ENCODE measurements at regions not wholly inside any gene's neighbourhood (a gene's known extent, or its start where the extent isn't known, plus 50 kb on each side); places are given as distances from the start of the nearest gene placed in this dataset.

DNA sequence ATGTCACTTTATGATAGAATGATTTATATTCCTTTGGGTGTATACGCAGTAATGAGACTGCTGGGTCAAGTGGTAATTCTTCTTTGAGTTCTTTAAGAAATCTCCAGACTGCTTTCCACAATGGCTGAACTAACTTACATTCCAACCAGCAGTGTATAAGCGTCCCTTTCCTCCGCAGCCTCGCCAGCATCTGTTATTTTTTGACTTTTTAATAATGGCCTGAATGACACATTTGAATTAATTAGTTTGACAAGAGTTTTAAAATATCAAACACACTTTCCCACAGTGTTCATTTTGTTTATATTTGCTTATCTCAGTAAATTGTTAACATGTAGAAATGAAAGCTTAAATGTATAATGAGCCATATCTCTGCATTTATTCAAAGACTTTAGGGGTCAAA is 116.8 kb downstream of the TES start:
- TF ChIP-seq, protein P1, sequence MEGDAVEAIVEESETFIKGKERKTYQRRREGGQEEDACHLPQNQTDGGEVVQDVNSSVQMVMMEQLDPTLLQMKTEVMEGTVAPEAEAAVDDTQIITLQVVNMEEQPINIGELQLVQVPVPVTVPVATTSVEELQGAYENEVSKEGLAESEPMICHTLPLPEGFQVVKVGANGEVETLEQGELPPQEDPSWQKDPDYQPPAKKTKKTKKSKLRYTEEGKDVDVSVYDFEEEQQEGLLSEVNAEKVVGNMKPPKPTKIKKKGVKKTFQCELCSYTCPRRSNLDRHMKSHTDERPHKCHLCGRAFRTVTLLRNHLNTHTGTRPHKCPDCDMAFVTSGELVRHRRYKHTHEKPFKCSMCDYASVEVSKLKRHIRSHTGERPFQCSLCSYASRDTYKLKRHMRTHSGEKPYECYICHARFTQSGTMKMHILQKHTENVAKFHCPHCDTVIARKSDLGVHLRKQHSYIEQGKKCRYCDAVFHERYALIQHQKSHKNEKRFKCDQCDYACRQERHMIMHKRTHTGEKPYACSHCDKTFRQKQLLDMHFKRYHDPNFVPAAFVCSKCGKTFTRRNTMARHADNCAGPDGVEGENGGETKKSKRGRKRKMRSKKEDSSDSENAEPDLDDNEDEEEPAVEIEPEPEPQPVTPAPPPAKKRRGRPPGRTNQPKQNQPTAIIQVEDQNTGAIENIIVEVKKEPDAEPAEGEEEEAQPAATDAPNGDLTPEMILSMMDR (IDR thresholded peaks at IDR 0.05; ENCODE audit: insufficient read depth, low read length), result no peak
- TF ChIP-seq POLR2AphosphoS5 (IDR thresholded peaks at IDR 0.05; ENCODE audit: low read depth) (no peak), SPI1 (IDR thresholded peaks at IDR 0.05; ENCODE audit: borderline replicate concordance, low read depth) (no peak), GABPA (IDR thresholded peaks at IDR 0.05; ENCODE audit: low read depth) (no peak)
- TF ChIP-seq, protein P2, sequence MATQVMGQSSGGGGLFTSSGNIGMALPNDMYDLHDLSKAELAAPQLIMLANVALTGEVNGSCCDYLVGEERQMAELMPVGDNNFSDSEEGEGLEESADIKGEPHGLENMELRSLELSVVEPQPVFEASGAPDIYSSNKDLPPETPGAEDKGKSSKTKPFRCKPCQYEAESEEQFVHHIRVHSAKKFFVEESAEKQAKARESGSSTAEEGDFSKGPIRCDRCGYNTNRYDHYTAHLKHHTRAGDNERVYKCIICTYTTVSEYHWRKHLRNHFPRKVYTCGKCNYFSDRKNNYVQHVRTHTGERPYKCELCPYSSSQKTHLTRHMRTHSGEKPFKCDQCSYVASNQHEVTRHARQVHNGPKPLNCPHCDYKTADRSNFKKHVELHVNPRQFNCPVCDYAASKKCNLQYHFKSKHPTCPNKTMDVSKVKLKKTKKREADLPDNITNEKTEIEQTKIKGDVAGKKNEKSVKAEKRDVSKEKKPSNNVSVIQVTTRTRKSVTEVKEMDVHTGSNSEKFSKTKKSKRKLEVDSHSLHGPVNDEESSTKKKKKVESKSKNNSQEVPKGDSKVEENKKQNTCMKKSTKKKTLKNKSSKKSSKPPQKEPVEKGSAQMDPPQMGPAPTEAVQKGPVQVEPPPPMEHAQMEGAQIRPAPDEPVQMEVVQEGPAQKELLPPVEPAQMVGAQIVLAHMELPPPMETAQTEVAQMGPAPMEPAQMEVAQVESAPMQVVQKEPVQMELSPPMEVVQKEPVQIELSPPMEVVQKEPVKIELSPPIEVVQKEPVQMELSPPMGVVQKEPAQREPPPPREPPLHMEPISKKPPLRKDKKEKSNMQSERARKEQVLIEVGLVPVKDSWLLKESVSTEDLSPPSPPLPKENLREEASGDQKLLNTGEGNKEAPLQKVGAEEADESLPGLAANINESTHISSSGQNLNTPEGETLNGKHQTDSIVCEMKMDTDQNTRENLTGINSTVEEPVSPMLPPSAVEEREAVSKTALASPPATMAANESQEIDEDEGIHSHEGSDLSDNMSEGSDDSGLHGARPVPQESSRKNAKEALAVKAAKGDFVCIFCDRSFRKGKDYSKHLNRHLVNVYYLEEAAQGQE (IDR thresholded peaks at IDR 0.05; ENCODE audit: insufficient replicate concordance, low read depth), result no peak
- Histone ChIP-seq H3K4me3 (replicated peaks; ENCODE audit: insufficient read depth, low read length) (no peak overlapping the region), H3K27me3 (ENCODE audit: insufficient read depth, poor library complexity, severe bottlenecking) (no peaks in the 10 kb centered on the region), H3K27ac (replicated peaks) (no peak overlapping the region)
- DNase-seq (ENCODE audit: low read depth in 1 of 2, low spot score in 1 of 2), result no peak

DNA sequence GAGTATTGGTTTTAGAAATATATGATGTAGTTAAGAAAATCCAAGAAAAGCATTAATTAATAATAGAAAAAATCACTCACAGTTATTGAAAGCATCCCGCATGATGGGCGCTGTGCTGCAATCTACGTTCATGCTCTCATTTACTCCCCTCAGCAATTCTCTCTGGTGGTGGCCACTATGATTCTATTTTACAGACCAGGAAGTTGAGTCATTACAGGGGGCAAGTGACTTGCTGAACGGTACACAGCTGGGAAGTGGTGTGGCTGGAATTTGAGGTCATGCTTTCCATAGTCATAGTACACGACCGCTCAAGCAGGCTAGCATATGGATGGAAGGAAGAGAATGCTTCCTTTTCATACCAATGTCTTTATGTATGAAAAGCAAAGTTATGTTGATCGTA is 117.4 kb downstream of the TES start:
- Histone ChIP-seq H3K27me3 (ENCODE audit: insufficient read depth, poor library complexity, severe bottlenecking) (no peaks in the 10 kb centered on the region), H3K27ac (replicated peaks) (no peak overlapping the region), H3K4me3 (replicated peaks; ENCODE audit: insufficient read depth, low read length) (no peak overlapping the region)
- TF ChIP-seq GABPA (IDR thresholded peaks at IDR 0.05; ENCODE audit: low read depth) (no peak), SPI1 (IDR thresholded peaks at IDR 0.05; ENCODE audit: borderline replicate concordance, low read depth) (no peak), POLR2AphosphoS5 (IDR thresholded peaks at IDR 0.05; ENCODE audit: low read depth) (no peak)
- TF ChIP-seq, protein P2 (IDR thresholded peaks at IDR 0.05; ENCODE audit: insufficient replicate concordance, low read depth), result no peak
- TF ChIP-seq, protein P1 (IDR thresholded peaks at IDR 0.05; ENCODE audit: insufficient read depth, low read length), result no peak
- DNase-seq (ENCODE audit: low read depth in 1 of 2, low spot score in 1 of 2), result no peak

DNA sequence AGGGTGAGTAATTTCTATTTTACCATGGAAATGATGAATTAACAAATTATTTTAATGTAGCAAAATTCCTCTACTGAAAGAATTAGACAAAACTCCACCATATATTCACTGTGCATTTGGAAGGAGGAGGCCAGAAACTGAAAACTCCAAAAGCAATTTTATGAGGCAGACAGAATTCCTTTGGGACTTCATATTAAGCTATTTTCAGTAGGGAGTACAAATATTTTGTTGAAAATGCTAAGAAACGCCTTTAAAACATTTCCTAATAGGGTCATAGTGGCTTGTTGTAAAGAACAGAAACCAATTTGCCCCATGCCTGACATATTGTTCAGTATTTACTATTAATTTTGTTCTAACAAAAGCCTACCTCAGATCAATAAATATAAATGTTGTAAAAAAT is 117.8 kb downstream of the TES start:
- no peak overlapping the region for H3K27ac ChIP-seq (replicated peaks)
- no peaks in the 10 kb centered on the region for H3K27me3 ChIP-seq (ENCODE audit: insufficient read depth, poor library complexity, severe bottlenecking)
- no peak overlapping the region for H3K4me3 ChIP-seq (replicated peaks; ENCODE audit: insufficient read depth, low read length)
- DNase-seq (ENCODE audit: low read depth in 1 of 2, low spot score in 1 of 2), result no peak
- TF ChIP-seq, protein P2 (IDR thresholded peaks at IDR 0.05; ENCODE audit: insufficient replicate concordance, low read depth), result no peak
- TF ChIP-seq, protein P1 (IDR thresholded peaks at IDR 0.05; ENCODE audit: insufficient read depth, low read length), result no peak
- TF ChIP-seq SPI1 (IDR thresholded peaks at IDR 0.05; ENCODE audit: borderline replicate concordance, low read depth) (no peak), POLR2AphosphoS5 (IDR thresholded peaks at IDR 0.05; ENCODE audit: low read depth) (no peak), GABPA (IDR thresholded peaks at IDR 0.05; ENCODE audit: low read depth) (no peak)

Measured in HL-60 (cell line).